ENCODE measurements at regions not wholly inside any gene's neighbourhood (a gene's known extent, or its start where the extent isn't known, plus 50 kb on each side); places are given as distances from the start of the nearest gene placed in this dataset.

- TF ChIP-seq ZBTB7A (IDR thresholded peaks at IDR 0.05; ENCODE audit: low read depth) (no peak), NFIC (IDR thresholded peaks at IDR 0.05) (no peak), EGR1 (IDR thresholded peaks at IDR 0.05) (no peak), CEBPB (IDR thresholded peaks at IDR 0.05) (no peak)
Observed at GRCh38 chr5:74313896-74314295, 326.6 kb downstream of the ENC1 start.

GRCh38 chr5:74312746-74313145 lies 327.8 kb downstream of the ENC1 start:
- TF ChIP-seq MAX (IDR thresholded peaks at IDR 0.05): no peak
- TF ChIP-seq TAF1 (IDR thresholded peaks at IDR 0.05; ENCODE audit: low read depth): no peak
- no peak for TF ChIP-seq REST (IDR thresholded peaks at IDR 0.05; ENCODE audit: low read depth)
- no peak for TF ChIP-seq CREB1 (IDR thresholded peaks at IDR 0.05; ENCODE audit: low read depth)
- TF ChIP-seq TEAD4 (IDR thresholded peaks at IDR 0.05): no peak
- TF ChIP-seq CEBPB (IDR thresholded peaks at IDR 0.05): no peak
- TF ChIP-seq ZBTB7A (IDR thresholded peaks at IDR 0.05; ENCODE audit: low read depth): no peak
- TF ChIP-seq EGR1 (IDR thresholded peaks at IDR 0.05): no peak
- TF ChIP-seq EP300 (IDR thresholded peaks at IDR 0.05; ENCODE audit: borderline replicate concordance): no peak
- TF ChIP-seq FOXM1 (IDR thresholded peaks at IDR 0.05; ENCODE audit: borderline replicate concordance, low read depth): no peak
- TF ChIP-seq TCF12 (IDR thresholded peaks at IDR 0.05; ENCODE audit: low read depth): no peak
- no peak for TF ChIP-seq NFIC (IDR thresholded peaks at IDR 0.05)
- no peak for TF ChIP-seq RAD21 (IDR thresholded peaks at IDR 0.05; ENCODE audit: low read depth)

- TF ChIP-seq TAF1 (IDR thresholded peaks at IDR 0.05; ENCODE audit: low read depth) (no peak), RAD21 (IDR thresholded peaks at IDR 0.05; ENCODE audit: low read depth) (no peak), REST (IDR thresholded peaks at IDR 0.05; ENCODE audit: low read depth) (no peak), YY1 (IDR thresholded peaks at IDR 0.05; ENCODE audit: low read depth) (no peak), NFIC (IDR thresholded peaks at IDR 0.05) (no peak), TCF12 (IDR thresholded peaks at IDR 0.05; ENCODE audit: low read depth) (no peak), CREB1 (IDR thresholded peaks at IDR 0.05; ENCODE audit: low read depth) (no peak), USF1 (IDR thresholded peaks at IDR 0.05) (no peak), MAX (IDR thresholded peaks at IDR 0.05) (no peak), EGR1 (IDR thresholded peaks at IDR 0.05) (no peak), EP300 (IDR thresholded peaks at IDR 0.05; ENCODE audit: borderline replicate concordance) (no peak), TEAD4 (IDR thresholded peaks at IDR 0.05) (no peak), ZBTB7A (IDR thresholded peaks at IDR 0.05; ENCODE audit: low read depth) (no peak), FOXM1 (IDR thresholded peaks at IDR 0.05; ENCODE audit: borderline replicate concordance, low read depth) (no peak), CEBPB (IDR thresholded peaks at IDR 0.05) (no peak)
Observed at GRCh38 chr5:74311961-74312360, 328.6 kb downstream of the ENC1 start.

GRCh38 chr5:74310997-74311930 lies 329.3 kb downstream of the ENC1 start:
- TF ChIP-seq CEBPB (IDR thresholded peaks at IDR 0.05): no peak
- TF ChIP-seq YY1 (IDR thresholded peaks at IDR 0.05; ENCODE audit: low read depth): no peak
- no peak for TF ChIP-seq NFIC (IDR thresholded peaks at IDR 0.05)
- no peak for TF ChIP-seq EP300 (IDR thresholded peaks at IDR 0.05; ENCODE audit: borderline replicate concordance)
- TF ChIP-seq ZBTB7A (IDR thresholded peaks at IDR 0.05; ENCODE audit: low read depth): no peak
- no peak for TF ChIP-seq MAX (IDR thresholded peaks at IDR 0.05)
- no peak for TF ChIP-seq CREB1 (IDR thresholded peaks at IDR 0.05; ENCODE audit: low read depth)
- TF ChIP-seq TAF1 (IDR thresholded peaks at IDR 0.05; ENCODE audit: low read depth): no peak
- TF ChIP-seq EGR1 (IDR thresholded peaks at IDR 0.05): no peak
- TF ChIP-seq TEAD4 (IDR thresholded peaks at IDR 0.05): no peak
- TF ChIP-seq REST (IDR thresholded peaks at IDR 0.05; ENCODE audit: low read depth): no peak
- no peak for TF ChIP-seq RAD21 (IDR thresholded peaks at IDR 0.05; ENCODE audit: low read depth)
- TF ChIP-seq FOXM1 (IDR thresholded peaks at IDR 0.05; ENCODE audit: borderline replicate concordance, low read depth): no peak
- no peak for TF ChIP-seq TCF12 (IDR thresholded peaks at IDR 0.05; ENCODE audit: low read depth)
- no peak for TF ChIP-seq USF1 (IDR thresholded peaks at IDR 0.05)
